B cell (primary cell): ENCODE measurements at regions not wholly inside any gene's neighbourhood (a gene's known extent, or its start where the extent isn't known, plus 50 kb on each side); places are given as distances from the start of the nearest gene placed in this dataset.

Source experiments
- ATAC-seq: fragments of 200-7000 bp; cut with Tn5 transposase; one replicate; pipeline ENCODE4 v1.10.0; 2021; ENCODE audit warnings: low read depth, mild to moderate bottlenecking, moderate number of reproducible peaks, moderate library complexity
- CTCF ChIA-PET: fragments of 350-600 bp; sonication (Branson Sonifier 250); formaldehyde crosslinking; loops from one replicate; lab custom pipeline; 2021; ENCODE audit warnings: antibody characterized with exemption, inconsistent platforms; lab: Charles Lee
- POLR2A ChIA-PET: fragments of 350-600 bp; sonication (Branson Sonifier 250); formaldehyde crosslinking; loops from one replicate; lab custom pipeline; 2021; ENCODE audit warnings: antibody characterized with exemption; lab: Charles Lee
- DNase-seq: peaks from one replicate; pipeline ENCODE4 v3.0.0; 2013
- H2AFZ ChIP-seq: 2 replicates; pipeline ENCODE4 v1.6.1; 2012; ENCODE audit warnings: mild to moderate bottlenecking, low read depth, low read length; ENCODE audit not compliant: insufficient read depth, poor library complexity, severe bottlenecking
- H3K27ac ChIP-seq, 2 donors: 1 replicate in 1 of 2; 2 replicates in 1 of 2; pipeline ENCODE4 v1.5.1; 2012 to 2013; ENCODE audit warnings: low read length in 2 of 2, mild to moderate bottlenecking in 2 of 2, moderate library complexity in 1 of 2
- H3K27me3 ChIP-seq, 4 experiments: fragments of 200-600 bp in 1 of 4; sonication (generic) in 1 of 4; replicated peaks in 1 of 4; 1 replicate in 2 of 4; 2 replicates in 2 of 4; pipeline versions ENCODE4 v1.6.1 to v1.7.0; 2013 to 2016; ENCODE audit warnings: low read length in 3 of 4, mild to moderate bottlenecking in 2 of 4, mixed read lengths in 1 of 4, moderate library complexity in 1 of 4; ENCODE audit not compliant: insufficient read depth in 4 of 4, control insufficient read depth in 3 of 4; ENCODE audit errors: control extremely low read depth in 1 of 4
- H3K36me3 ChIP-seq, 2 experiments: replicated peaks in 1 of 2; 1 replicate in 1 of 2; 2 replicates in 1 of 2; pipeline versions ENCODE4 v1.6.1 to v1.7.1; 2013; ENCODE audit warnings: low read length in 1 of 2; ENCODE audit not compliant: insufficient read depth in 2 of 2, control insufficient read depth in 1 of 2; ENCODE audit errors: control extremely low read depth in 1 of 2, extremely low read depth in 1 of 2
- H3K4me1 ChIP-seq, 2 donors: fragments of 200-600 bp in 1 of 2; sonication (generic) in 1 of 2; 1 replicate in 1 of 2; 2 replicates in 1 of 2; pipeline versions ENCODE4 v1.5.1 to v1.6.1; 2013 to 2017; ENCODE audit warnings: low read length in 2 of 2; ENCODE audit not compliant: control insufficient read depth in 2 of 2, insufficient read depth in 2 of 2
- H3K4me2 ChIP-seq: replicated peaks from 2 replicates; pipeline ENCODE3; 2012; ENCODE audit warnings: mild to moderate bottlenecking, low read depth, low read length; ENCODE audit not compliant: poor library complexity, severe bottlenecking
- H3K4me3 ChIP-seq, 5 experiments: fragments of 200-600 bp in 1 of 5; sonication (generic) in 1 of 5; 1 replicate in 3 of 5; 2 replicates in 2 of 5; pipeline versions ENCODE4 v1.5.1 to v1.7.0; 2011 to 2016; ENCODE audit warnings: low read length in 4 of 5, mild to moderate bottlenecking in 4 of 5, low read depth in 2 of 5, control low read depth in 1 of 5, moderate library complexity in 1 of 5; ENCODE audit not compliant: insufficient read depth in 1 of 5; ENCODE audit errors: control extremely low read depth in 1 of 5, extremely low read depth in 1 of 5
- H3K79me2 ChIP-seq: fragments of 200-600 bp; sonication (generic); one replicate; pipeline ENCODE4 v1.6.0; 2016; ENCODE audit warnings: low read length; ENCODE audit not compliant: control insufficient read depth, insufficient read depth
- H3K9ac ChIP-seq: fragments of 200-600 bp; sonication (generic); 2 replicates; pipeline ENCODE4 v1.6.1; 2017; ENCODE audit warnings: mild to moderate bottlenecking, low read length, moderate library complexity
- H3K9me3 ChIP-seq, 3 donors: one replicate each; pipeline versions ENCODE4 v1.6.1 to v1.7.1; 2013; ENCODE audit warnings: low read length in 2 of 3; ENCODE audit not compliant: control insufficient read depth in 2 of 3, insufficient read depth in 1 of 3; ENCODE audit errors: control extremely low read depth in 1 of 3
- H4K20me1 ChIP-seq: 2 replicates; pipeline ENCODE4 v1.6.0; 2012; ENCODE audit warnings: mild to moderate bottlenecking, low read length; ENCODE audit not compliant: insufficient read depth, control insufficient read depth, poor library complexity, severe bottlenecking
- H3K27ac Mint-ChIP-seq: one replicate; pipeline ENCODE4 v1.8.0; 2021; ENCODE audit warnings: mixed read lengths
- H3K27me3 Mint-ChIP-seq: one replicate; pipeline ENCODE4 v1.8.0; 2021; ENCODE audit warnings: mixed read lengths
- H3K4me1 Mint-ChIP-seq: one replicate; pipeline ENCODE4 v1.8.0; 2021; ENCODE audit warnings: mixed read lengths
- H3K4me3 Mint-ChIP-seq: one replicate; pipeline ENCODE4 v1.8.0; 2021; ENCODE audit warnings: mixed read lengths
- H3K9me3 Mint-ChIP-seq: one replicate; pipeline ENCODE4 v1.8.0; 2022; ENCODE audit warnings: mixed read lengths; ENCODE audit not compliant: insufficient read depth
- EZH2 ChIP-seq: IDR thresholded peaks from 2 replicates; pipeline ENCODE4 v1.6.1; 2012; ENCODE audit warnings: borderline replicate concordance, low read depth, mild to moderate bottlenecking, moderate library complexity, low read length; ENCODE audit not compliant: insufficient read depth, poor library complexity, severe bottlenecking
- WGBS: methylation state at CpG from one replicate; pipeline ENCODE4 v1.1.5; 2013; ENCODE audit warnings: missing lambda C conversion rate; ENCODE audit not compliant: insufficient coverage; 5-methylcytosine and 5-hydroxymethylcytosine counted together
- intact Hi-C: fragments of 100-400 bp; cut with micrococcal nuclease; formaldehyde crosslinking; loops from one replicate; pipeline ENCODE4 v1.10.0; 2022
- TF ChIP-seq, protein P1 (sequence below): fragments of 200-600 bp; IDR thresholded peaks from one replicate; pipeline ENCODE4 v1.8.0; 2022; ENCODE audit warnings: antibody characterized with exemption, mild to moderate bottlenecking

DNA sequence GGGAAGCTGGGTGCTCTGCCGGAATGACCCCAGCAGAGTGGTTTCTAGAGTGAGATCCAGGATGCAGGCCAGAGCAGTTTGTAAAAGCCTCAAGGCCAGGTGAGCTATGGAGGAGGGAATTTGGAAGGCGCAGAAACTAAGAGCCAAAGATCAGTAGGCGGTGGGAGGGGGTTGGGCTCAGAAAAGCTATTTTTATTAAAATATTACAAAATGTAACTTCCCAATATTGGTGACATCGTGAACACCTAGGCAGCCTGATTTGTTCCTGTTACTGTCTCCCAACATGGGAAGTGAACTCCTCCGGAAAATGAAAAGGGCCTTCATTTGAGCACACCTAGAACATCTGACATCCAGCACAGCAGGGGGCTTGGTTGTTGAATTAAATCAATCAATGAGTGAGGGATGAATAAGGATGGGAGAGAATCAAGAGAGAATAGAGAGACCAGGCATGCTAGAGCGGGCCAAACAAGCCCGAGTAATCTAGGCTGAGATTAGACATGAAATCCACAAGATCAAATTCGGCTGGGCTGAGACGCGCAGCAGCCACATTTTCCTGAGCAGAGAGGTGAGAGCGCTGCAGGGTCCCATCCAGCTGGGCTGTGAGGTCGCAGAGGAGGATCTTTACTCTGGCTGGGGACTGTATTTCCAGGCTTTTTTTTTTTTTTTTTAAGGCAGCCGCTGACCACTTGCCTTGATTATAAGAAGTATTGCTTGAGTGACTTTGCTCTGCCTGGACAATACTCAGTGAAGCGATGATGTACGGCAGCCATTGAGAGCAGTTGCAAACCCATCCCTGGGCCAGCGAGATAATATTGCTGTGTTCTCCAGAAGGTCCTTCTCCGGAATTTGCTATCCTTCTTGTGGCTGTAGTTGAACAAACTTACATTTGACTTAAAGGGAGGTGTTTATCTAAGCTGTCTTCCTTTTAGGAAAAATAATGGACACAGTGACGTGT, 178.0 kb upstream of the KL start:
- Histone ChIP-seq H2AFZ (peak overlapping the region; percentile 65), H3K79me2 (no peaks in the 10 kb centered on the region), H3K9ac (no peak overlapping the region), H3K4me1 (peaks cover 18 to 37% of the 10 kb centered on the region in 2 donors), H3K36me3 (no peaks in the 10 kb centered on the region), H3K4me2 (peak overlapping the region; percentile 50), H3K4me3 (no peak overlapping the region), H3K27me3 (no peaks in the 10 kb centered on the region), H4K20me1 (no peaks in the 10 kb centered on the region), H3K27ac (peak overlapping the region in 1 of 2 donors; percentile 51), H3K9me3 (peaks cover 0 to 6% (median 4%) of the 10 kb centered on the region in 3 donors)
- 93% methylated on average over 11 of the region's 18 CpGs for WGBS
- no peak for TF ChIP-seq EZH2
- TF ChIP-seq, protein P1, sequence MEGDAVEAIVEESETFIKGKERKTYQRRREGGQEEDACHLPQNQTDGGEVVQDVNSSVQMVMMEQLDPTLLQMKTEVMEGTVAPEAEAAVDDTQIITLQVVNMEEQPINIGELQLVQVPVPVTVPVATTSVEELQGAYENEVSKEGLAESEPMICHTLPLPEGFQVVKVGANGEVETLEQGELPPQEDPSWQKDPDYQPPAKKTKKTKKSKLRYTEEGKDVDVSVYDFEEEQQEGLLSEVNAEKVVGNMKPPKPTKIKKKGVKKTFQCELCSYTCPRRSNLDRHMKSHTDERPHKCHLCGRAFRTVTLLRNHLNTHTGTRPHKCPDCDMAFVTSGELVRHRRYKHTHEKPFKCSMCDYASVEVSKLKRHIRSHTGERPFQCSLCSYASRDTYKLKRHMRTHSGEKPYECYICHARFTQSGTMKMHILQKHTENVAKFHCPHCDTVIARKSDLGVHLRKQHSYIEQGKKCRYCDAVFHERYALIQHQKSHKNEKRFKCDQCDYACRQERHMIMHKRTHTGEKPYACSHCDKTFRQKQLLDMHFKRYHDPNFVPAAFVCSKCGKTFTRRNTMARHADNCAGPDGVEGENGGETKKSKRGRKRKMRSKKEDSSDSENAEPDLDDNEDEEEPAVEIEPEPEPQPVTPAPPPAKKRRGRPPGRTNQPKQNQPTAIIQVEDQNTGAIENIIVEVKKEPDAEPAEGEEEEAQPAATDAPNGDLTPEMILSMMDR = no peak
- Mint-ChIP-seq H3K9me3 (peaks cover 8% of the 10 kb centered on the region), H3K27ac (peak overlapping the region; percentile 22), H3K4me3 (no peak overlapping the region), H3K27me3 (no peaks in the 10 kb centered on the region), H3K4me1 (peaks cover 29% of the 10 kb centered on the region)
- CTCF ChIA-PET = no interaction called here
- ATAC-seq = no peak
- intact Hi-C loops = no loop called here
- POLR2A ChIA-PET = no interaction called here
- no peak for DNase-seq

DNA sequence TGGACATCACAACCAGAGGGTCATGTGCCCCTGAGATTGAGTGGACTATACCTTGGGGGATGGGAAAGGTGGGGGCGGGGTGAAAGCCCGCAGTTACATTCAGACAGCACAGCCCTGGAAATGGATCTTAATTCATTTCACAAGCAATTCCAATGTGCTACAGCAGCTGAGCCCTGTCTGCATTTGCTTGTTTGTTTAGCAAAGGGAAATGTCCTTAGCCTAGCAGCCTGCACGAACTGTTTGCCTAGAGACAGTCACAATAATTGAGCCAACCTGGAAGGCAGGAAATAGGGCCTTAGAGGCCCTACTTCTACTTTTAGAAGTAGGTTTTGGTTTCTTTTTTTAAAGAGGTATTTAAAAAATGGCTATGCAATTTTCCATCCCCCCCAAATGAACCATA, 177.3 kb upstream of the KL start:
- H3K27me3 ChIP-seq = no peaks in the 10 kb centered on the region
- H3K9me3 ChIP-seq = peaks cover 0 to 6% (median 4%) of the 10 kb centered on the region in 3 donors
- Mint-ChIP-seq H3K27ac (no peak overlapping the region), H3K9me3 (peaks cover 2% of the 10 kb centered on the region), H3K27me3 (no peaks in the 10 kb centered on the region), H3K4me1 (peaks cover 29% of the 10 kb centered on the region), H3K4me3 (no peak overlapping the region)
- DNase-seq (peak; percentile 19), ATAC-seq (no peak)
- WGBS = 0% methylated on average over 1 of the region's 3 CpGs
- no peak for TF ChIP-seq EZH2
- TF ChIP-seq, protein P1 = no peak
- H3K9ac ChIP-seq = no peak overlapping the region
- ChIA-PET CTCF (no interaction called here), POLR2A (no interaction called here)
- H2AFZ ChIP-seq = peak overlapping the region; percentile 65
- peak overlapping the region; percentile 50 for H3K4me2 ChIP-seq
- H3K79me2 ChIP-seq = no peaks in the 10 kb centered on the region
- H3K36me3 ChIP-seq = no peaks in the 10 kb centered on the region
- intact Hi-C loops = no loop called here
- no peak overlapping the region for H3K4me3 ChIP-seq
- peak overlapping the region; percentile 19 to 51 for H3K27ac ChIP-seq
- H3K4me1 ChIP-seq = peaks cover 18 to 37% of the 10 kb centered on the region in 2 donors
- H4K20me1 ChIP-seq = no peaks in the 10 kb centered on the region
